SK-N-SH (cell line): ENCODE measurements at regions not wholly inside any gene's neighbourhood (a gene's known extent, or its start where the extent isn't known, plus 50 kb on each side); places are given as distances from the start of the nearest gene placed in this dataset.

Source experiments
- CTCF ChIA-PET: fragments of 300-600, 350-600 bp; formaldehyde crosslinking; extraction: SDS; loops from one replicate; lab custom pipeline; 2021; lab: Yijun Ruan, JAX
- POLR2A ChIA-PET: fragments of 350-600 bp; sonication (Branson Sonifier 250); formaldehyde crosslinking; extraction: SDS; loops from one replicate; lab custom pipeline; 2020; ENCODE audit warnings: antibody characterized with exemption, inconsistent platforms; lab: Yijun Ruan, JAX
- DNase-seq: peaks from one replicate; pipeline ENCODE4 v3.0.0; 2012
- H2AFZ ChIP-seq: fragments of 200-600 bp; sonication (generic); 2 replicates; pipeline ENCODE4 v1.8.1; 2016; ENCODE audit warnings: antibody characterized with exemption, mild to moderate bottlenecking, low read depth
- H3F3A ChIP-seq: fragments of 200-600 bp; sonication (generic); replicated peaks from 2 replicates; pipeline ENCODE3; 2016; ENCODE audit warnings: antibody characterized with exemption, mild to moderate bottlenecking; ENCODE audit not compliant: insufficient read depth
- H3K27ac ChIP-seq, 2 experiments: fragments of 200-500 bp in 1 of 2; fragments of 200-600 bp in 1 of 2; sonication (Bioruptor generic) in 1 of 2; sonication (generic), shearing (Covaris generic) in 1 of 2; 2 replicates each; pipeline versions ENCODE4 v1.5.1 to v1.6.1; 2014 to 2016; ENCODE audit warnings: low read depth in 2 of 2, inconsistent platforms in 1 of 2, low read length in 1 of 2, mild to moderate bottlenecking in 1 of 2, mixed read lengths in 1 of 2
- H3K27me3 ChIP-seq: fragments of 200-600 bp; sonication (generic), shearing (Covaris generic); 2 replicates; pipeline ENCODE4 v1.6.1; 2016; ENCODE audit warnings: mixed run types; ENCODE audit not compliant: insufficient read depth
- H3K36me3 ChIP-seq, 2 experiments: fragments of 200-500 bp in 1 of 2; fragments of 200-600 bp in 1 of 2; sonication (Bioruptor generic) in 1 of 2; sonication (generic) in 1 of 2; replicated peaks in 1 of 2; 2 replicates each; pipeline versions ENCODE3 to v1.5.1; 2014 to 2016; ENCODE audit warnings: low read length in 1 of 2, mild to moderate bottlenecking in 1 of 2; ENCODE audit not compliant: insufficient read depth in 2 of 2, control insufficient read depth in 1 of 2
- H3K4me1 ChIP-seq, 2 experiments: fragments of 200-500 bp in 1 of 2; fragments of 200-600 bp in 1 of 2; sonication (Bioruptor generic) in 1 of 2; sonication (generic), shearing (Covaris generic) in 1 of 2; 2 replicates each; pipeline versions ENCODE4 v1.5.1 to v1.6.1; 2014 to 2016; ENCODE audit warnings: low read depth in 1 of 2, low read length in 1 of 2, mixed run types in 1 of 2; ENCODE audit not compliant: insufficient read depth in 2 of 2, control insufficient read depth in 1 of 2
- H3K4me2 ChIP-seq: fragments of 200-600 bp; sonication (generic), shearing (Covaris generic); 2 replicates; pipeline ENCODE4 v1.6.1; 2017; ENCODE audit warnings: mixed run types
- H3K4me3 ChIP-seq, 2 experiments: fragments of 200-500 bp in 1 of 2; fragments of 200-600 bp in 1 of 2; sonication (Bioruptor generic) in 1 of 2; sonication (generic), shearing (Covaris generic) in 1 of 2; 2 replicates each; pipeline versions ENCODE4 v1.5.1 to v1.8.1; 2014 to 2016; ENCODE audit warnings: low read depth in 2 of 2, inconsistent platforms in 1 of 2, low read length in 1 of 2, mild to moderate bottlenecking in 1 of 2, mixed read lengths in 1 of 2, moderate library complexity in 1 of 2
- H3K79me2 ChIP-seq: fragments of 200-600 bp; sonication (generic); 2 replicates; pipeline ENCODE4 v1.8.1; 2017; ENCODE audit warnings: mild to moderate bottlenecking; ENCODE audit not compliant: insufficient read depth
- H3K9ac ChIP-seq: fragments of 200-600 bp; sonication (generic); 2 replicates; pipeline ENCODE4 v1.6.1; 2017; ENCODE audit warnings: mixed run types
- H3K9me2 ChIP-seq: fragments of 200-600 bp; sonication (generic); 2 replicates; pipeline ENCODE4 v1.6.1; 2017; ENCODE audit warnings: mixed run types
- H3K9me3 ChIP-seq: fragments of 200-600 bp; sonication (generic); 2 replicates; pipeline ENCODE4 v1.6.1; 2017; ENCODE audit warnings: mixed run types, mild to moderate bottlenecking, moderate library complexity
- H4K20me1 ChIP-seq: fragments of 200-600 bp; sonication (generic); 2 replicates; pipeline ENCODE4 v1.6.1; 2017; ENCODE audit warnings: mild to moderate bottlenecking, mixed run types; ENCODE audit not compliant: insufficient read depth
- CTCF ChIP-seq: fragments of 200-600 bp; sonication (generic); IDR thresholded peaks from 2 replicates; pipeline ENCODE4 v1.6.1; 2017; ENCODE audit warnings: antibody characterized with exemption, mild to moderate bottlenecking, moderate library complexity
- EZH2phosphoT487 ChIP-seq: fragments of 200-600 bp; sonication (generic); IDR thresholded peaks from 2 replicates; pipeline ENCODE4 v1.6.1; 2017; ENCODE audit warnings: low read depth, mixed run types, mild to moderate bottlenecking, antibody characterized with exemption, moderate library complexity, borderline replicate concordance
- FOXM1 ChIP-seq: IDR thresholded peaks from 2 replicates; pipeline ENCODE4 v1.4.0; 2012; ENCODE audit warnings: low read depth, mild to moderate bottlenecking
- IRF3 ChIP-seq: fragments of 150-350 bp; IDR thresholded peaks from 2 replicates; pipeline ENCODE4 v1.6.1; 2016; ENCODE audit warnings: mild to moderate bottlenecking, low read depth, low read length
- MAX ChIP-seq: IDR thresholded peaks from 2 replicates; pipeline ENCODE4 v1.4.0; 2012; ENCODE audit warnings: low read depth
- MXI1 ChIP-seq: IDR thresholded peaks from 2 replicates; pipeline ENCODE4 v1.6.1; 2012; ENCODE audit warnings: mild to moderate bottlenecking, low read depth, low read length, improper control_type of control experiment
- NFIC ChIP-seq: IDR thresholded peaks from 2 replicates; pipeline ENCODE4 v1.4.0; 2012; ENCODE audit warnings: borderline replicate concordance
- PBX3 ChIP-seq: IDR thresholded peaks from 2 replicates; pipeline ENCODE4; 2012
- POLR2AphosphoS5 ChIP-seq: IDR thresholded peaks from 2 replicates; pipeline ENCODE4 v1.6.1; 2012; ENCODE audit warnings: low read depth, low read length
- RAD21 ChIP-seq: IDR thresholded peaks from 2 replicates; pipeline ENCODE4 v1.6.1; 2012; ENCODE audit warnings: mild to moderate bottlenecking, low read length
- RCOR1 ChIP-seq: fragments of 150-350 bp; IDR thresholded peaks from 2 replicates; pipeline ENCODE4 v1.6.1; 2017; ENCODE audit warnings: antibody characterized with exemption, low read length
- REST ChIP-seq: IDR thresholded peaks from 2 replicates; pipeline ENCODE4 v1.6.1; 2012; ENCODE audit warnings: mild to moderate bottlenecking, low read depth, low read length, moderate library complexity
- RFX5 ChIP-seq: IDR thresholded peaks from 2 replicates; pipeline ENCODE4 v1.6.1; 2012; ENCODE audit warnings: mild to moderate bottlenecking, improper control_type of control experiment, low read length
- SMC3 ChIP-seq: IDR thresholded peaks from 2 replicates; pipeline ENCODE4 v1.6.1; 2012; ENCODE audit warnings: low read depth, low read length, improper control_type of control experiment
- TAF1 ChIP-seq: IDR thresholded peaks from 2 replicates; pipeline ENCODE4 v1.6.1; 2012; ENCODE audit warnings: low read depth, mild to moderate bottlenecking, low read length, moderate library complexity, borderline replicate concordance
- TCF12 ChIP-seq: IDR thresholded peaks from 2 replicates; pipeline ENCODE4 v1.4.0; 2012
- USF2 ChIP-seq: fragments of 150-350 bp; IDR thresholded peaks from 2 replicates; pipeline ENCODE4 v1.6.1; 2017; ENCODE audit warnings: antibody characterized with exemption, low read length, low read depth, borderline replicate concordance
- YY1 ChIP-seq: IDR thresholded peaks from 2 replicates; pipeline ENCODE4 v1.4.0; 2012; ENCODE audit warnings: low read depth, mild to moderate bottlenecking
- WGBS: methylation state at CpG from one replicate; pipeline ENCODE4 v1.1.6; 2017; ENCODE audit warnings: low lambda C conversion rate; 5-methylcytosine and 5-hydroxymethylcytosine counted together

- DNase-seq: no peak
- TF ChIP-seq RFX5: no peak
- no peak overlapping the region for H3K4me2 ChIP-seq
- no peaks in the 10 kb centered on the region for H3K9me2 ChIP-seq
- no peaks in the 10 kb centered on the region for H3K27me3 ChIP-seq
- no peaks in the 10 kb centered on the region for H3K79me2 ChIP-seq
- H3K27ac ChIP-seq: no peak overlapping the region
- H3K9me3 ChIP-seq: no peaks in the 10 kb centered on the region
- no peak overlapping the region for H3K4me3 ChIP-seq
- H3K36me3 ChIP-seq: no peaks in the 10 kb centered on the region
- H4K20me1 ChIP-seq: no peaks in the 10 kb centered on the region
- no peak overlapping the region for H3K9ac ChIP-seq
- ChIA-PET CTCF (no interaction called here), POLR2A (no interaction called here)
- no peaks in the 10 kb centered on the region for H3K4me1 ChIP-seq
- no peak overlapping the region for H2AFZ ChIP-seq
- 9% methylated on average over 3 of the region's 3 CpGs for WGBS
- no peaks in the 10 kb centered on the region for H3F3A ChIP-seq
Measured at GRCh38 chr3:14042680-14043079, 82.0 kb downstream of the CHCHD4 start.

- Histone ChIP-seq H3K36me3 (no peaks in the 10 kb centered on the region), H3K9me2 (no peaks in the 10 kb centered on the region), H3K4me3 (no peak overlapping the region), H4K20me1 (no peaks in the 10 kb centered on the region), H3K4me2 (no peak overlapping the region), H3F3A (no peaks in the 10 kb centered on the region), H2AFZ (no peak overlapping the region), H3K79me2 (no peaks in the 10 kb centered on the region), H3K27ac (no peak overlapping the region), H3K27me3 (no peaks in the 10 kb centered on the region)
- POLR2A ChIA-PET: no interaction called here
- 8% methylated on average over 2 of the region's 2 CpGs for WGBS
- TF ChIP-seq RCOR1 (no peak), POLR2AphosphoS5 (no peak), RAD21 (no peak), TCF12 (no peak), TAF1 (no peak), RFX5 (no peak), FOXM1 (no peak), PBX3 (no peak), YY1 (no peak), CTCF (no peak), USF2 (no peak), REST (no peak), IRF3 (no peak), MXI1 (no peak), EZH2phosphoT487 (no peak), SMC3 (no peak), NFIC (no peak), MAX (no peak)
- TF ChIP-seq, all 33 proteins: peak for 0
- H3K9ac ChIP-seq: no peak overlapping the region
- CTCF ChIA-PET: interaction anchor here (0.8 to 1.6 kb wide), 3 partner anchors 26 to 539 kb away, joined by 3 read pairs; no protein-coding TSS in a partner anchor
- no peaks in the 10 kb centered on the region for H3K9me3 ChIP-seq
- H3K4me1 ChIP-seq: no peaks in the 10 kb centered on the region
- no peak for DNase-seq
Measured at GRCh38 chr3:14039149-14039548, 85.5 kb downstream of the CHCHD4 start.
